Loucy (cell line): ENCODE measurements at regions not wholly inside any gene's neighbourhood (a gene's known extent, or its start where the extent isn't known, plus 50 kb on each side); places are given as distances from the start of the nearest gene placed in this dataset.

Experiments used
- H2AFZ ChIP-seq: fragments of 200-600 bp; sonication (generic); 2 replicates; pipeline ENCODE4 v1.6.0; 2016; ENCODE audit warnings: antibody characterized with exemption, mild to moderate bottlenecking, low read length, moderate library complexity
- H3F3A ChIP-seq: fragments of 200-600 bp; 2 replicates; pipeline ENCODE4 v1.6.0; 2016; ENCODE audit warnings: antibody characterized with exemption, low read depth, mild to moderate bottlenecking
- H3K27me3 ChIP-seq: fragments of 200-600 bp; sonication (generic); 2 replicates; pipeline ENCODE4 v1.6.1; 2014; ENCODE audit warnings: low read length, mild to moderate bottlenecking; ENCODE audit not compliant: insufficient read depth, poor library complexity, severe bottlenecking
- H3K36me3 ChIP-seq: fragments of 200-600 bp; sonication (generic); 2 replicates; pipeline ENCODE4 v1.6.1; 2016; ENCODE audit warnings: low read length; ENCODE audit not compliant: insufficient read depth
- H3K4me1 ChIP-seq: fragments of 200-600 bp; sonication (generic); 2 replicates; pipeline ENCODE4 v1.5.1; 2014; ENCODE audit warnings: low read length, mild to moderate bottlenecking; ENCODE audit not compliant: insufficient read depth, poor library complexity, severe bottlenecking
- H3K4me2 ChIP-seq: fragments of 200-600 bp; sonication (generic); 2 replicates; pipeline ENCODE4 v1.6.0; 2014; ENCODE audit warnings: antibody characterized with exemption, low read length, low read depth, mild to moderate bottlenecking; ENCODE audit not compliant: poor library complexity, severe bottlenecking
- H3K4me3 ChIP-seq: fragments of 200-600 bp; sonication (generic); 2 replicates; pipeline ENCODE4 v1.5.1; 2014; ENCODE audit warnings: low read length, mild to moderate bottlenecking, mixed read lengths; ENCODE audit not compliant: poor library complexity, severe bottlenecking
- H3K79me2 ChIP-seq: fragments of 200-600 bp; sonication (generic); 2 replicates; pipeline ENCODE4 v1.6.1; 2014; ENCODE audit warnings: low read length; ENCODE audit not compliant: insufficient read depth
- H3K9ac ChIP-seq: fragments of 200-600 bp; sonication (generic); 2 replicates; pipeline ENCODE4 v1.6.0; 2014; ENCODE audit warnings: mild to moderate bottlenecking, low read depth, low read length, moderate library complexity; ENCODE audit not compliant: poor library complexity, severe bottlenecking
- H3K9me2 ChIP-seq: fragments of 200-600 bp; sonication (generic); replicated peaks from 2 replicates; pipeline ENCODE4 v1.6.1; 2016; ENCODE audit warnings: low read depth, low read length, mixed read lengths
- H3K9me3 ChIP-seq: fragments of 200-600 bp; sonication (generic); 2 replicates; pipeline ENCODE4 v1.6.1; 2014; ENCODE audit warnings: mild to moderate bottlenecking, antibody characterized with exemption, low read length, low read depth; ENCODE audit not compliant: insufficient read depth
- H4K20me1 ChIP-seq: fragments of 200-600 bp; sonication (generic); 2 replicates; pipeline ENCODE4 v1.6.0; 2014; ENCODE audit warnings: antibody characterized with exemption, low read length, mild to moderate bottlenecking; ENCODE audit not compliant: insufficient read depth, poor library complexity, severe bottlenecking
- CTCF ChIP-seq: fragments of 200-600 bp; sonication (generic); conservative IDR thresholded peaks from 2 replicates; pipeline ENCODE4 v1.5.1; 2014; ENCODE audit warnings: mild to moderate bottlenecking, antibody characterized with exemption, low read length
- EZH2phosphoT487 ChIP-seq: fragments of 200-600 bp; IDR thresholded peaks from 2 replicates; pipeline ENCODE4 v1.6.1; 2018; ENCODE audit warnings: antibody characterized with exemption, mild to moderate bottlenecking, moderate library complexity, borderline replicate concordance

- no peak overlapping the region for H3K4me3 ChIP-seq
- H3K36me3 ChIP-seq = no peaks in the 10 kb centered on the region
- H3K4me2 ChIP-seq = peak overlapping the region; percentile 12
- no peaks in the 10 kb centered on the region for H3K9me2 ChIP-seq
- peaks cover 12% of the 10 kb centered on the region for H3K4me1 ChIP-seq
- H4K20me1 ChIP-seq = peaks cover 6% of the 10 kb centered on the region
- no peak for TF ChIP-seq CTCF
- no peak for TF ChIP-seq EZH2phosphoT487
- H3F3A ChIP-seq = no peaks in the 10 kb centered on the region
- no peak overlapping the region for H3K9ac ChIP-seq
- H3K27me3 ChIP-seq = no peaks in the 10 kb centered on the region
- no peaks in the 10 kb centered on the region for H3K79me2 ChIP-seq
- no peak overlapping the region for H2AFZ ChIP-seq
- H3K9me3 ChIP-seq = no peaks in the 10 kb centered on the region
These were observed 235.3 kb downstream of the KLF12 start for GRCh38 chr13:73898899-73899298.

- Histone ChIP-seq H3K27me3 (no peaks in the 10 kb centered on the region), H3K9me2 (no peaks in the 10 kb centered on the region), H3K4me1 (peaks cover 12% of the 10 kb centered on the region), H3K9me3 (no peaks in the 10 kb centered on the region), H2AFZ (no peak overlapping the region), H3K4me3 (no peak overlapping the region), H3K36me3 (no peaks in the 10 kb centered on the region), H3K9ac (no peak overlapping the region), H3F3A (no peaks in the 10 kb centered on the region), H3K4me2 (peak overlapping the region; percentile 12), H3K79me2 (no peaks in the 10 kb centered on the region), H4K20me1 (peaks cover 6% of the 10 kb centered on the region)
- TF ChIP-seq EZH2phosphoT487 (0 out of 2 replicates have a peak, but pooled peaks have one; percentile 29), CTCF (no peak)
These were observed 235.9 kb downstream of the KLF12 start for GRCh38 chr13:73898276-73898675.

- no peak for TF ChIP-seq EZH2phosphoT487
- TF ChIP-seq CTCF = no peak
- peaks cover 6% of the 10 kb centered on the region for H4K20me1 ChIP-seq
- H2AFZ ChIP-seq = no peak overlapping the region
- no peak overlapping the region for H3K4me2 ChIP-seq
- H3K27me3 ChIP-seq = no peaks in the 10 kb centered on the region
- H3K36me3 ChIP-seq = no peaks in the 10 kb centered on the region
- no peaks in the 10 kb centered on the region for H3K9me2 ChIP-seq
- peaks cover 12% of the 10 kb centered on the region for H3K4me1 ChIP-seq
- H3K4me3 ChIP-seq = no peak overlapping the region
- no peak overlapping the region for H3K9ac ChIP-seq
- H3K9me3 ChIP-seq = no peaks in the 10 kb centered on the region
- no peaks in the 10 kb centered on the region for H3F3A ChIP-seq
- no peaks in the 10 kb centered on the region for H3K79me2 ChIP-seq
These were observed 239.1 kb downstream of the KLF12 start for GRCh38 chr13:73894995-73895571.
